T-helper 17 cell (primary cell): ENCODE measurements at regions not wholly inside any gene's neighbourhood (a gene's known extent, or its start where the extent isn't known, plus 50 kb on each side); places are given as distances from the start of the nearest gene placed in this dataset.
"Not testable (repeated sequence)": the region's sequence is repeated elsewhere in the genome, so short reads cannot be mapped to it uniquely, and the experiment has no call there.

Source experiments
- ATAC-seq: fragments of 150-1000 bp; cut with Tn5 transposase; 2 replicates; pipeline ENCODE4 v1.10.0; 2021; ENCODE audit warnings: mild to moderate bottlenecking, moderate library complexity
- DNase-seq, 3 donors: peaks; one replicate each; pipeline versions ENCODE4 v3.0.0 to v3.0.0-alpha.2; 2020 to 2021
- H3K9me3 ChIP-seq: one replicate; pipeline ENCODE4 v1.7.0; 2013; ENCODE audit warnings: low read length, mild to moderate bottlenecking; ENCODE audit not compliant: control insufficient read depth, poor library complexity, severe bottlenecking
- H3K27ac Mint-ChIP-seq: one replicate; pipeline ENCODE4 v1.8.0; 2022; ENCODE audit warnings: mild to moderate bottlenecking, moderate library complexity, mixed read lengths
- H3K27me3 Mint-ChIP-seq: one replicate; pipeline ENCODE4 v1.8.0; 2022; ENCODE audit warnings: mixed read lengths
- H3K36me3 Mint-ChIP-seq: one replicate; pipeline ENCODE4 v1.8.0; 2022; ENCODE audit warnings: low read depth, mixed read lengths
- H3K4me1 Mint-ChIP-seq: one replicate; pipeline ENCODE4 v1.8.0; 2022; ENCODE audit warnings: mild to moderate bottlenecking, mixed read lengths
- H3K4me3 Mint-ChIP-seq: one replicate; pipeline ENCODE4 v1.8.0; 2022; ENCODE audit warnings: mild to moderate bottlenecking, moderate library complexity, mixed read lengths

- ATAC-seq, result no peak
- no peak overlapping the region for H3K27ac Mint-ChIP-seq
- no peaks in the 10 kb centered on the region for H3K9me3 ChIP-seq
These were observed 517.1 kb upstream of the ZFP42 start for GRCh38 chr4:187478292-187479140.

DNA sequence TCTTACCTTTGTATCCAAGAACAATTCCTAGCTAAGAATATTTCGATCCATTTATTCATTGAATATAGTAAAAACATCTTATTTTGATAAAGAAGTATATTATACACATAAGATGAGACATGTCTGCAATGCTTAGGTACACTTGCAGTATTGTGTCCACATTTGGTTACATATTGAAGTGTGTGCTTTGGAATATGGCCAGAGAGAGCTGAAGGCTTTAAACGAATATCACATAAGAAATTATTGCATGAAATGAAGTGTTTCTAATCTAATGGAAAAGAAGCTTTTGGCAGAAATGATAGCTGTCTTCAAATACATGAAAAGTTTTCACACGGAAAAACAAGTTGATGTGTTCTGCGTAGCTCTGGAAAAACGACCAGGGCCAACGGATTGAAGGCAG is 516.1 kb upstream of the ZFP42 start:
- no peaks in the 10 kb centered on the region for H3K36me3 Mint-ChIP-seq
- no peak overlapping the region for H3K27ac Mint-ChIP-seq
- H3K9me3 ChIP-seq, result no peaks in the 10 kb centered on the region
- no peaks in the 10 kb centered on the region for H3K27me3 Mint-ChIP-seq
- ATAC-seq, result no peak
- H3K4me3 Mint-ChIP-seq, result no peak overlapping the region
- DNase-seq, result no peak
- no peaks in the 10 kb centered on the region for H3K4me1 Mint-ChIP-seq

More at GRCh38 chr4:187478292-187479140, 517.1 kb upstream of the ZFP42 start:
- no peak for DNase-seq
- Mint-ChIP-seq H3K27me3 (no peaks in the 10 kb centered on the region), H3K36me3 (no peaks in the 10 kb centered on the region), H3K4me3 (no peak overlapping the region), H3K4me1 (no peaks in the 10 kb centered on the region)

- no peaks in the 10 kb centered on the region for H3K9me3 ChIP-seq
- H3K27ac Mint-ChIP-seq, result no peak overlapping the region
- no peaks in the 10 kb centered on the region for H3K36me3 Mint-ChIP-seq
- H3K4me3 Mint-ChIP-seq, result no peak overlapping the region
- H3K27me3 Mint-ChIP-seq, result no peaks in the 10 kb centered on the region
- DNase-seq (no peak), ATAC-seq (no peak)
- no peaks in the 10 kb centered on the region for H3K4me1 Mint-ChIP-seq
These were observed 515.1 kb upstream of the ZFP42 start for GRCh38 chr4:187480146-187481145.

GRCh38 chr4:187484186-187484585 is 511.4 kb upstream of the ZFP42 start:
- no peak overlapping the region for H3K27ac Mint-ChIP-seq
- no peaks in the 10 kb centered on the region for H3K36me3 Mint-ChIP-seq
- H3K9me3 ChIP-seq, result no peaks in the 10 kb centered on the region
- ATAC-seq, result no peak
- H3K27me3 Mint-ChIP-seq, result no peaks in the 10 kb centered on the region
- no peaks in the 10 kb centered on the region for H3K4me1 Mint-ChIP-seq
- no peak for DNase-seq
- H3K4me3 Mint-ChIP-seq, result no peak overlapping the region

GRCh38 chr4:187485676-187486075 is 509.9 kb upstream of the ZFP42 start:
- no peak overlapping the region for H3K27ac Mint-ChIP-seq
- no peak overlapping the region for H3K4me3 Mint-ChIP-seq
- no peaks in the 10 kb centered on the region for H3K36me3 Mint-ChIP-seq
- H3K27me3 Mint-ChIP-seq, result no peaks in the 10 kb centered on the region
- H3K9me3 ChIP-seq, result no peaks in the 10 kb centered on the region
- no peaks in the 10 kb centered on the region for H3K4me1 Mint-ChIP-seq
- ATAC-seq (no peak), DNase-seq (no peak)

GRCh38 chr4:187491286-187491685 is 504.3 kb upstream of the ZFP42 start:
- Mint-ChIP-seq H3K27ac (no peak overlapping the region), H3K4me1 (no peaks in the 10 kb centered on the region), H3K4me3 (no peak overlapping the region), H3K27me3 (no peaks in the 10 kb centered on the region), H3K36me3 (no peaks in the 10 kb centered on the region)
- no peaks in the 10 kb centered on the region for H3K9me3 ChIP-seq
- ATAC-seq (no peak), DNase-seq (no peak)

- no peak for DNase-seq
- H3K9me3 ChIP-seq, result no peaks in the 10 kb centered on the region
- Mint-ChIP-seq H3K36me3 (no peaks in the 10 kb centered on the region), H3K4me3 (no peak overlapping the region), H3K4me1 (no peaks in the 10 kb centered on the region), H3K27me3 (no peaks in the 10 kb centered on the region), H3K27ac (no peak overlapping the region)
- ATAC-seq, result no peak
These were observed 503.6 kb upstream of the ZFP42 start for GRCh38 chr4:187491959-187492358.

DNA sequence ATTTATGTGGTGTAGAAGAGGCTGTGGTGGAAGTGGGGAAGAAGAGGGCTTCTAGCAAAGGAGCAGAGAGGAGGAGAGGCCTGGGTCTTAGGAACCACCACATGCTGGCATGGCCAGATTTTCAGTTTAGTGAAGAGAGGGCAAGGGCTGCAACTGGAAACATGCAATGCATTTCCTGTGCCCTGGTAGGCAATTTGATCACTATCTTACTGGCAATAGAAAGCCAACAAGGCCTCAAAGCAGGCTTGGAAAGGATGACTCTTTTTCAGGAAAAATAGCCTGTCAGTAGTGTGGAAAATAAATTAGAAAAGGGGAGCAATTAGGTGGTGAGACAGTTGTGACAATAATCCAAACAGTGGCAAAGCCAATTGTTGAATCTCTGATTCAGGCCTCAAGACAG is 501.9 kb upstream of the ZFP42 start:
- ATAC-seq, result no peak
- Mint-ChIP-seq H3K27ac (no peak overlapping the region), H3K36me3 (no peaks in the 10 kb centered on the region), H3K27me3 (no peaks in the 10 kb centered on the region), H3K4me1 (no peaks in the 10 kb centered on the region), H3K4me3 (no peak overlapping the region)
- H3K9me3 ChIP-seq, result no peaks in the 10 kb centered on the region
- DNase-seq, result no peak

DNA sequence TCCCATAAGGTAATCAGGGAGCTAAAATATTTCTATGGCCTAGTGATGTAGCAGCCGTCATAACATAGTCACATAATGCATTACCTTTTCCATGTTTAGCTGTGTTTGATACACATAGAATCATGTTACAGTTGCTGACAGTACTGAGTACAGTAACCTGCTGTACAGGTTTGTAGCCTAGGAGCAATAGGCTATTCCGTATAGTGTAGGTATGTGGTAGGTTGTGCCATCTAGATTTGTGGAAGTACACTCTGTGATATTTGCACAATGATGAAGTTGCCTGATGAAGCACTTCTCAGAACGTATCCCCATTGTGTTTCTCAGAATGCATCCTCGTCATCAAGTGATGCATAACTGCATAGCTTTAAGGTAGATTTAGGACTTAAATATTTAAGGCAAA is 495.6 kb upstream of the ZFP42 start:
- Mint-ChIP-seq H3K4me3 (no peak overlapping the region), H3K27me3 (no peaks in the 10 kb centered on the region), H3K4me1 (no peaks in the 10 kb centered on the region), H3K27ac (no peak overlapping the region), H3K36me3 (no peaks in the 10 kb centered on the region)
- DNase-seq, result no peak
- H3K9me3 ChIP-seq, result no peaks in the 10 kb centered on the region
- no peak for ATAC-seq

GRCh38 chr4:187500796-187501195 is 494.8 kb upstream of the ZFP42 start:
- H3K36me3 Mint-ChIP-seq, result no peaks in the 10 kb centered on the region
- no peak overlapping the region for H3K27ac Mint-ChIP-seq
- no peaks in the 10 kb centered on the region for H3K4me1 Mint-ChIP-seq
- no peak for ATAC-seq
- H3K9me3 ChIP-seq, result no peaks in the 10 kb centered on the region
- H3K27me3 Mint-ChIP-seq, result no peaks in the 10 kb centered on the region
- no peak for DNase-seq
- no peak overlapping the region for H3K4me3 Mint-ChIP-seq

GRCh38 chr4:187501731-187502130 is 493.8 kb upstream of the ZFP42 start:
- Mint-ChIP-seq H3K27ac (no peak overlapping the region), H3K4me1 (no peaks in the 10 kb centered on the region), H3K27me3 (no peaks in the 10 kb centered on the region), H3K4me3 (no peak overlapping the region), H3K36me3 (no peaks in the 10 kb centered on the region)
- no peak for DNase-seq
- no peak for ATAC-seq
- H3K9me3 ChIP-seq, result no peaks in the 10 kb centered on the region

- H3K36me3 Mint-ChIP-seq, result no peaks in the 10 kb centered on the region
- H3K9me3 ChIP-seq, result no peaks in the 10 kb centered on the region
- H3K27me3 Mint-ChIP-seq, result no peaks in the 10 kb centered on the region
- no peak overlapping the region for H3K4me3 Mint-ChIP-seq
- no peak overlapping the region for H3K27ac Mint-ChIP-seq
- DNase-seq (no peak), ATAC-seq (no peak)
- H3K4me1 Mint-ChIP-seq, result no peaks in the 10 kb centered on the region
These were observed 490.4 kb upstream of the ZFP42 start for GRCh38 chr4:187504974-187505797.

GRCh38 chr4:187505798-187506141 is 489.8 kb upstream of the ZFP42 start:
- not testable (repeated sequence) for H3K27ac Mint-ChIP-seq, H3K4me3 Mint-ChIP-seq, H3K9me3 ChIP-seq, H3K36me3 Mint-ChIP-seq, H3K4me1 Mint-ChIP-seq, ATAC-seq, DNase-seq, H3K27me3 Mint-ChIP-seq
